GM23338 (cell line): ENCODE measurements at regions not wholly inside any gene's neighbourhood (a gene's known extent, or its start where the extent isn't known, plus 50 kb on each side); places are given as distances from the start of the nearest gene placed in this dataset.

ENCODE experiments used
- ATAC-seq: fragments of 200-7000 bp; cut with Tn5 transposase; 3 replicates; pipeline ENCODE4 v1.9.1; 2020
- DNase-seq: peaks from one replicate; pipeline ENCODE4 v3.0.0-alpha.2; 2015; ENCODE audit warnings: low spot score
- H2AFZ ChIP-seq: fragments of 200-600 bp; sonication (generic); 2 replicates; pipeline ENCODE4 v1.8.0; 2016; ENCODE audit warnings: antibody characterized with exemption, mild to moderate bottlenecking, moderate library complexity
- H3F3A ChIP-seq: fragments of 200-600 bp; sonication (generic); replicated peaks from 2 replicates; pipeline ENCODE4 v1.8.0; 2017; ENCODE audit warnings: antibody characterized with exemption, mixed run types, low read depth
- H3K27ac ChIP-seq: fragments of 200-600 bp; sonication (generic); 2 replicates; pipeline ENCODE4 v1.6.1; 2016; ENCODE audit warnings: low read depth
- H3K27me3 ChIP-seq: fragments of 200-600 bp; sonication (generic); 2 replicates; pipeline ENCODE4 v1.8.0; 2016; ENCODE audit warnings: mild to moderate bottlenecking, mixed run types, moderate library complexity; ENCODE audit not compliant: insufficient read depth
- H3K36me3 ChIP-seq: fragments of 200-600 bp; sonication (generic); 2 replicates; pipeline ENCODE4 v1.8.0; 2016; ENCODE audit warnings: mild to moderate bottlenecking; ENCODE audit not compliant: insufficient read depth
- H3K4me1 ChIP-seq: fragments of 200-600 bp; sonication (generic); 2 replicates; pipeline ENCODE4 v1.8.0; 2016; ENCODE audit warnings: mild to moderate bottlenecking, moderate library complexity; ENCODE audit not compliant: insufficient read depth
- H3K4me2 ChIP-seq: fragments of 200-600 bp; sonication (generic); 2 replicates; pipeline ENCODE4 v1.7.1; 2017; ENCODE audit warnings: mixed run types
- H3K4me3 ChIP-seq: fragments of 200-600 bp; sonication (generic); 2 replicates; pipeline ENCODE4 v1.6.1; 2016; ENCODE audit warnings: mixed run types
- H3K79me2 ChIP-seq: fragments of 200-600 bp; sonication (generic); replicated peaks from 2 replicates; pipeline ENCODE4 v1.8.0; 2017; ENCODE audit warnings: mild to moderate bottlenecking; ENCODE audit not compliant: insufficient read depth
- H3K9me2 ChIP-seq: fragments of 200-600 bp; sonication (generic); 2 replicates; pipeline ENCODE4 v1.8.0; 2017; ENCODE audit not compliant: insufficient read depth
- H4K20me1 ChIP-seq: fragments of 200-600 bp; sonication (generic); replicated peaks from 2 replicates; pipeline ENCODE4 v1.8.0; 2017; ENCODE audit warnings: mild to moderate bottlenecking; ENCODE audit not compliant: insufficient read depth
- H3K27ac Mint-ChIP-seq: 2 replicates; pipeline ENCODE4 v1.8.0; 2020; ENCODE audit warnings: inconsistent platforms, mild to moderate bottlenecking, moderate library complexity, mixed read lengths
- H3K27me3 Mint-ChIP-seq: 3 replicates; pipeline ENCODE4 v1.8.0; 2022; ENCODE audit warnings: low read depth, mild to moderate bottlenecking, moderate library complexity, mixed read lengths, inconsistent platforms; ENCODE audit not compliant: insufficient read depth, poor library complexity
- H3K36me3 Mint-ChIP-seq: 3 replicates; pipeline ENCODE4 v1.8.0; 2021; ENCODE audit warnings: low read depth, mild to moderate bottlenecking, inconsistent platforms, moderate library complexity, mixed read lengths
- H3K4me1 Mint-ChIP-seq: 3 replicates; pipeline ENCODE4 v1.8.0; 2020; ENCODE audit warnings: mild to moderate bottlenecking, inconsistent platforms, mixed read lengths
- H3K4me3 Mint-ChIP-seq: 3 replicates; pipeline ENCODE4 v1.8.0; 2021; ENCODE audit warnings: moderate library complexity, mild to moderate bottlenecking, inconsistent platforms, mixed read lengths
- H3K9me3 Mint-ChIP-seq: 3 replicates; pipeline ENCODE4 v1.8.0; 2020; ENCODE audit warnings: moderate library complexity, mild to moderate bottlenecking, inconsistent platforms, mixed read lengths
- CREB1 ChIP-seq: fragments of 250-450 bp; sonication (Bioruptor Pico); IDR thresholded peaks from 2 replicates; pipeline ENCODE4 v1.5.0; 2020; ENCODE audit warnings: low read depth, mild to moderate bottlenecking, moderate library complexity
- CTCF ChIP-seq, 2 experiments: fragments of 200-600 bp in 1 of 2; sonication (generic) in 1 of 2; conservative IDR thresholded peaks; 2 replicates each; pipeline versions ENCODE4 v1.5.1 to v1.6.1; 2016 to 2017; ENCODE audit warnings: antibody characterized with exemption in 2 of 2, low read depth in 2 of 2, mild to moderate bottlenecking in 2 of 2, moderate library complexity in 1 of 2
- EZH2 ChIP-seq: fragments of 200-600 bp; sonication (generic); IDR thresholded peaks from one replicate; pipeline ENCODE4 v1.8.0; 2017; ENCODE audit warnings: antibody characterized with exemption, mild to moderate bottlenecking, low read depth; ENCODE audit not compliant: unreplicated experiment
- EZH2phosphoT487 ChIP-seq: fragments of 200-600 bp; sonication (generic); IDR thresholded peaks from one replicate; pipeline ENCODE4 v1.8.1; 2018; ENCODE audit warnings: antibody characterized with exemption; ENCODE audit not compliant: unreplicated experiment
- JUNB ChIP-seq: IDR thresholded peaks from one replicate; pipeline ENCODE4 v1.6.1; 2016; ENCODE audit warnings: antibody characterized with exemption; ENCODE audit not compliant: unreplicated experiment
- NANOG ChIP-seq: IDR thresholded peaks from 2 replicates; pipeline ENCODE4 v1.6.1; 2016; ENCODE audit warnings: antibody characterized with exemption, borderline replicate concordance
- REST ChIP-seq: IDR thresholded peaks from one replicate; pipeline ENCODE4 v1.6.1; 2018; ENCODE audit warnings: antibody characterized with exemption; ENCODE audit not compliant: unreplicated experiment
- ZNF114 ChIP-seq: fragments of 250-450 bp; sonication (Bioruptor Pico); IDR thresholded peaks from 2 replicates; pipeline ENCODE4 v1.5.0; 2020; ENCODE audit warnings: mild to moderate bottlenecking, moderate library complexity
- ZNF331 ChIP-seq: fragments of 250-450 bp; sonication (Bioruptor Pico); IDR thresholded peaks from 2 replicates; pipeline ENCODE4 v1.5.0; 2020; ENCODE audit warnings: low read depth, mild to moderate bottlenecking, moderate library complexity
- TF ChIP-seq, protein P1 (sequence below): IDR thresholded peaks from 2 replicates; pipeline ENCODE4 v1.6.1; 2016; ENCODE audit warnings: antibody characterized with exemption

DNA sequence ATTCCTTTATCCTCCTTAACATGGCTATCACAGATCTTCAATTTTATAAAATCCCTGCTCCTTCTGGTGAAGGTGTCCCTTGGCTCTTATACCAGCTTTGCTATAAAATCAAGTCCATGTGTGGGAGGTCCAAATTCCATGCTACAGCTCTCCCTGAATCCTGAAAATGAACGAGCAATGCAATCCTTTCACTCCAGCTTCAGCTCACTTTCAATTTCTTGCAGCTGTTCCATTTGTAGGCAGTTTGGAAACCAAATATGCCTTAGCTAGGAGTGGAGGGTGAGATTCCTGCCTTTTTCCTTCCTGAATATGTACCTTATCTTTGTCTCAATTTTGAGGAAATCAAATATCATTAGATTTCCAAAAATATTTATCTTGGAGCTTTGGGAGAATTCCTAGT is 402.6 kb downstream of the TTLL7 start (continued):
- TF ChIP-seq REST (no peak), ZNF331 (CRISPR knock-in tag) (no peak), NANOG (no peak), CREB1 (CRISPR knock-in tag) (no peak)

- H3K4me3 ChIP-seq, result no peak overlapping the region
- Mint-ChIP-seq H3K9me3 (peaks cover 8% of the 10 kb centered on the region), H3K4me1 (peaks cover 26% of the 10 kb centered on the region), H3K27ac (no peak overlapping the region), H3K27me3 (no peaks in the 10 kb centered on the region), H3K36me3 (peaks cover 7% of the 10 kb centered on the region; the same call in 2 of the 3 replicates), H3K4me3 (no peak overlapping the region)
- no peak overlapping the region for H2AFZ ChIP-seq
- H3K27me3 ChIP-seq, result no peaks in the 10 kb centered on the region
- H4K20me1 ChIP-seq, result no peaks in the 10 kb centered on the region
- H3K27ac ChIP-seq, result no peak overlapping the region
- H3K36me3 ChIP-seq, result no peaks in the 10 kb centered on the region
- peak; percentile 62 for DNase-seq
- H3K79me2 ChIP-seq, result no peaks in the 10 kb centered on the region
- H3K4me1 ChIP-seq, result peaks cover 14% of the 10 kb centered on the region
- no peak overlapping the region for H3K4me2 ChIP-seq
- H3F3A ChIP-seq, result no peaks in the 10 kb centered on the region
- peaks cover 7% of the 10 kb centered on the region; the same call in 1 of the 2 replicates for H3K9me2 ChIP-seq
- ATAC-seq, result peak; percentile 64
- TF ChIP-seq CTCF (conservative IDR thresholded peaks at IDR 0.05; ENCODE audit: low read depth in 2 of 2), result peak; percentile 62 to 83
- TF ChIP-seq CREB1 (CRISPR knock-in tag), result no peak
These were observed 405.9 kb downstream of the TTLL7 start for GRCh38 chr1:83593073-83593472.

GRCh38 chr1:83588140-83588539 is 410.8 kb downstream of the TTLL7 start:
- no peak overlapping the region for H2AFZ ChIP-seq
- no peaks in the 10 kb centered on the region for H3K9me2 ChIP-seq
- peaks cover 6% of the 10 kb centered on the region for H3K36me3 Mint-ChIP-seq
- H3K4me3 ChIP-seq, result no peak overlapping the region
- no peak overlapping the region for H3K27ac ChIP-seq
- no peaks in the 10 kb centered on the region for H3K79me2 ChIP-seq
- ATAC-seq (no peak), DNase-seq (no peak)
- H3K27ac Mint-ChIP-seq, result no peak overlapping the region
- H3F3A ChIP-seq, result no peaks in the 10 kb centered on the region
- no peak overlapping the region for H3K4me3 Mint-ChIP-seq
- H3K27me3 Mint-ChIP-seq, result peaks cover 5% of the 10 kb centered on the region
- peaks cover 18% of the 10 kb centered on the region for H3K4me1 Mint-ChIP-seq
- no peaks in the 10 kb centered on the region for H3K27me3 ChIP-seq
- H4K20me1 ChIP-seq, result no peaks in the 10 kb centered on the region
- peaks cover 14% of the 10 kb centered on the region for H3K4me1 ChIP-seq
- no peaks in the 10 kb centered on the region for H3K36me3 ChIP-seq
- no peak overlapping the region for H3K4me2 ChIP-seq
- H3K9me3 Mint-ChIP-seq, result peaks cover 8% of the 10 kb centered on the region
- TF ChIP-seq ZNF114 (CRISPR knock-in tag) (no peak), JUNB (no peak), CREB1 (CRISPR knock-in tag) (no peak), REST (no peak), EZH2phosphoT487 (no peak), ZNF331 (CRISPR knock-in tag) (no peak), EZH2 (no peak)
- TF ChIP-seq, protein P1, sequence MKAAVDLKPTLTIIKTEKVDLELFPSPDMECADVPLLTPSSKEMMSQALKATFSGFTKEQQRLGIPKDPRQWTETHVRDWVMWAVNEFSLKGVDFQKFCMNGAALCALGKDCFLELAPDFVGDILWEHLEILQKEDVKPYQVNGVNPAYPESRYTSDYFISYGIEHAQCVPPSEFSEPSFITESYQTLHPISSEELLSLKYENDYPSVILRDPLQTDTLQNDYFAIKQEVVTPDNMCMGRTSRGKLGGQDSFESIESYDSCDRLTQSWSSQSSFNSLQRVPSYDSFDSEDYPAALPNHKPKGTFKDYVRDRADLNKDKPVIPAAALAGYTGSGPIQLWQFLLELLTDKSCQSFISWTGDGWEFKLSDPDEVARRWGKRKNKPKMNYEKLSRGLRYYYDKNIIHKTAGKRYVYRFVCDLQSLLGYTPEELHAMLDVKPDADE, result no peak
